Sigmoid colon (tissue), 4 donors: ENCODE measurements at regions not wholly inside any gene's neighbourhood (a gene's known extent, or its start where the extent isn't known, plus 50 kb on each side); places are given as distances from the start of the nearest gene placed in this dataset.

ENCODE experiments used
- EP300 ChIP-seq, 4 donors: sonication (generic); formaldehyde crosslinking; IDR thresholded peaks; one replicate each; pipeline ENCODE4 v1.6.1; 2017; ENCODE audit warnings: antibody characterized with exemption in 4 of 4
- POLR2A ChIP-seq, 2 donors: fragments of 450-650 bp; IDR thresholded peaks; one replicate each; pipeline ENCODE4 v1.6.1; 2016; ENCODE audit warnings: antibody characterized with exemption in 2 of 2, mild to moderate bottlenecking in 2 of 2, moderate library complexity in 2 of 2
- POLR2AphosphoS5 ChIP-seq, 4 donors: sonication (generic); formaldehyde crosslinking; IDR thresholded peaks; one replicate each; pipeline ENCODE4 v1.6.1; 2017; ENCODE audit warnings: antibody characterized with exemption in 4 of 4
- TF ChIP-seq, protein P1 (sequence below), 4 experiments: fragments of 450-650 bp in 3 of 4; fragments of 200-600 bp in 1 of 4; IDR thresholded peaks; one replicate each; pipeline ENCODE4 v1.5.1; 2016 to 2019; ENCODE audit warnings: antibody characterized with exemption in 4 of 4, mild to moderate bottlenecking in 3 of 4, moderate library complexity in 2 of 4

DNA sequence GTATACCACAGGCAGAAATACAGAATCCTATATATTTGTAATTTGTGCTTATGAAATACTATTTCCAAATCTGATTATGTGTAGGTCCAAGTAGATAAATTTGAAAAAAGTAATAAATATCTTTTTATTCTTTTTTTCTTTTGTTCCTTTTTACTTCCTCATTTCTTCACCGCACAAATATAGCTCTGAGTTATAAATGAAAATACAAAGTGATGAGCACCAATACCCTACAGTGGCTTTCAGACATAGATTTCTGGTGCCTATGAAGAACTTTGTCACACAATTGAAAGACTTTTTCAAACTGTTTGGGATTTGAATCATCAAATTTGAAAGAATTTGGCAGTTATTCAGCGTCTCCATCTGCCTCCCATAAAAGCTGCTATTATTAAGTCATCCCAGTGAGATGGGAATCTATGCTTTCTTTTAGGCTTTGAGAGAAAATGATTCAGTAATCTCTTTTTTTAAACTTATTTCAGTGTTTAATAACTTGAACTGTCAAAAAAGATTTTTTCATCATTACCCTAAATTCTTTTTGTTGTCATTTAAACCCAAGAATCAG lies 363.6 kb upstream of the GOLIM4 start:
- TF ChIP-seq POLR2AphosphoS5 (IDR thresholded peaks at IDR 0.05) (no peak), EP300 (IDR thresholded peaks at IDR 0.05) (no peak), POLR2A (IDR thresholded peaks at IDR 0.05) (no peak)
- TF ChIP-seq, protein P1, sequence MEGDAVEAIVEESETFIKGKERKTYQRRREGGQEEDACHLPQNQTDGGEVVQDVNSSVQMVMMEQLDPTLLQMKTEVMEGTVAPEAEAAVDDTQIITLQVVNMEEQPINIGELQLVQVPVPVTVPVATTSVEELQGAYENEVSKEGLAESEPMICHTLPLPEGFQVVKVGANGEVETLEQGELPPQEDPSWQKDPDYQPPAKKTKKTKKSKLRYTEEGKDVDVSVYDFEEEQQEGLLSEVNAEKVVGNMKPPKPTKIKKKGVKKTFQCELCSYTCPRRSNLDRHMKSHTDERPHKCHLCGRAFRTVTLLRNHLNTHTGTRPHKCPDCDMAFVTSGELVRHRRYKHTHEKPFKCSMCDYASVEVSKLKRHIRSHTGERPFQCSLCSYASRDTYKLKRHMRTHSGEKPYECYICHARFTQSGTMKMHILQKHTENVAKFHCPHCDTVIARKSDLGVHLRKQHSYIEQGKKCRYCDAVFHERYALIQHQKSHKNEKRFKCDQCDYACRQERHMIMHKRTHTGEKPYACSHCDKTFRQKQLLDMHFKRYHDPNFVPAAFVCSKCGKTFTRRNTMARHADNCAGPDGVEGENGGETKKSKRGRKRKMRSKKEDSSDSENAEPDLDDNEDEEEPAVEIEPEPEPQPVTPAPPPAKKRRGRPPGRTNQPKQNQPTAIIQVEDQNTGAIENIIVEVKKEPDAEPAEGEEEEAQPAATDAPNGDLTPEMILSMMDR (IDR thresholded peaks at IDR 0.05), result no peak
